ENCODE measurements at regions not wholly inside any gene's neighbourhood (a gene's known extent, or its start where the extent isn't known, plus 50 kb on each side); places are given as distances from the start of the nearest gene placed in this dataset.

GRCh38 chr1:182172699-182173098 lies 111.2 kb upstream of the ZNF648 start:
- no peak for TF ChIP-seq CTCF (conservative IDR thresholded peaks at IDR 0.05)
- TF ChIP-seq ZFX (IDR thresholded peaks at IDR 0.05), result no peak
